ENCODE measurements at regions not wholly inside any gene's neighbourhood (a gene's known extent, or its start where the extent isn't known, plus 50 kb on each side); places are given as distances from the start of the nearest gene placed in this dataset.
A peak's percentile ranks its signal among the peaks of the same experiment; 100 is the strongest.

- CTCF ChIA-PET = no interaction called here
- H2AK5ac ChIP-seq (ENCODE audit: low read depth, low read length) = no peak overlapping the region
These were observed 108.1 kb upstream of the IGFBP3 start for GRCh38 chr7:46029111-46029704.

More at GRCh38 chr7:46029111-46029704, 108.1 kb upstream of the IGFBP3 start:
- H3K27ac ChIP-seq (ENCODE audit: insufficient read depth, low read length) = no peak overlapping the region
- ATAC-seq (ENCODE audit: low read depth) (peak; percentile 35; the same call in 1 of the 2 replicates), DNase-seq (no peak)
- H2BK15ac ChIP-seq (ENCODE audit: low read depth, low read length) = no peak overlapping the region
- no peak overlapping the region for H3K56ac ChIP-seq (ENCODE audit: extremely low read depth, insufficient read depth, low read length)
- peak overlapping the region; percentile 5; the same call in 1 of the 2 replicates for H3K18ac ChIP-seq (ENCODE audit: low read depth, low read length)
- intact Hi-C loops (cut with micrococcal nuclease) (no loop called here), dilution Hi-C loops (cut with HindIII; ENCODE audit: low sequenced_read_pairs, unreplicated experiment) (no loop called here), in situ Hi-C loops (cut with MboI; ENCODE audit: low sequenced_read_pairs) (no loop called here)
- H2BK120ac ChIP-seq (ENCODE audit: low read depth, low read length) = peak overlapping the region; percentile 13; the same call in 1 of the 2 replicates
- no peak overlapping the region; the same call in 1 of the 2 replicates for H2BK20ac ChIP-seq (ENCODE audit: low read depth, low read length)
- no peaks in the 10 kb centered on the region for H3K9me3 ChIP-seq (ENCODE audit: control insufficient read depth, insufficient read depth, low read length)
- no peak overlapping the region for H3K4me3 ChIP-seq (ENCODE audit: insufficient read depth, low read depth, low read length)
- H4K91ac ChIP-seq (ENCODE audit: insufficient read depth, low read depth, low read length) = peak overlapping the region; percentile 53; the same call in 1 of the 2 replicates
- no peaks in the 10 kb centered on the region for H3K79me1 ChIP-seq (ENCODE audit: low read depth in 1 of 2, low read length in 2 of 2)
- no TSS peak for BruUV-seq (replicated peaks)
- no peak overlapping the region for H3K4me2 ChIP-seq (ENCODE audit: low read depth, low read length)
- no peaks in the 10 kb centered on the region for H3K27me3 ChIP-seq (ENCODE audit: control insufficient read depth, insufficient read depth, low read length)
- H3K9me1 ChIP-seq (ENCODE audit: insufficient read depth, low read length) = peaks cover 6% of the 10 kb centered on the region
- H2AFZ ChIP-seq (replicated peaks; ENCODE audit: low read length, poor library complexity) = peak overlapping the region; percentile 61
- H3K14ac ChIP-seq (replicated peaks; ENCODE audit: low read depth, low read length) = peak overlapping the region; percentile 29; the same call in 1 of the 2 replicates
- H4K8ac ChIP-seq (ENCODE audit: low read depth in 2 of 2, low read length in 2 of 2) = 0 out of 4 replicates have a peak overlapping the region, but pooled peaks of 1 of the 2 experiments have one; percentile 21
- peak overlapping the region; percentile 38; the same call in 1 of the 2 replicates for H4K5ac ChIP-seq (ENCODE audit: low read depth, low read length)
- H3K9ac ChIP-seq (ENCODE audit: low read depth, low read length) = no peak overlapping the region
- peak overlapping the region; percentile 9; the same call in 1 of the 2 replicates for H3K4ac ChIP-seq (ENCODE audit: low read depth, low read length)
- peak overlapping the region; percentile 8 for H2BK5ac ChIP-seq (ENCODE audit: low read depth, low read length, poor library complexity, severe bottlenecking)
- no peaks in the 10 kb centered on the region for H3K36me3 ChIP-seq (ENCODE audit: control insufficient read depth, insufficient read depth, low read length)
- H3K23ac ChIP-seq (ENCODE audit: low read depth, low read length) = no peak overlapping the region
- no peak overlapping the region for H2AK9ac ChIP-seq (replicated peaks; ENCODE audit: low read depth, low read length, poor library complexity)
- no peak for TF ChIP-seq ELK1 (IDR thresholded peaks at IDR 0.05; ENCODE audit: borderline replicate concordance, low read depth, low read length)
- POLR2A ChIA-PET (ENCODE audit: unreplicated experiment) = no interaction called here
- H4K20me1 ChIP-seq (ENCODE audit: insufficient read depth, low read length) = no peaks in the 10 kb centered on the region
- WGBS, 2 experiments (ENCODE audit: extremely low coverage in 2 of 2, insufficient read length in 1 of 2) = no CpG with 5 or more reads among the region's 2 CpGs
- peaks cover 10% of the 10 kb centered on the region for H3K4me1 ChIP-seq (ENCODE audit: control insufficient read depth, insufficient read depth, low read length)

All from IMR-90 (cell line).